HG02763 (cell line): ENCODE measurements at regions not wholly inside any gene's neighbourhood (a gene's known extent, or its start where the extent isn't known, plus 50 kb on each side); places are given as distances from the start of the nearest gene placed in this dataset.

Experiments used
- ATAC-seq: cut with Tn5 transposase; IDR thresholded peaks from one replicate; pipeline ENCODE4 v1.9.1; 2021; ENCODE audit warnings: mild to moderate bottlenecking, moderate library complexity; ENCODE audit not compliant: unreplicated experiment

DNA sequence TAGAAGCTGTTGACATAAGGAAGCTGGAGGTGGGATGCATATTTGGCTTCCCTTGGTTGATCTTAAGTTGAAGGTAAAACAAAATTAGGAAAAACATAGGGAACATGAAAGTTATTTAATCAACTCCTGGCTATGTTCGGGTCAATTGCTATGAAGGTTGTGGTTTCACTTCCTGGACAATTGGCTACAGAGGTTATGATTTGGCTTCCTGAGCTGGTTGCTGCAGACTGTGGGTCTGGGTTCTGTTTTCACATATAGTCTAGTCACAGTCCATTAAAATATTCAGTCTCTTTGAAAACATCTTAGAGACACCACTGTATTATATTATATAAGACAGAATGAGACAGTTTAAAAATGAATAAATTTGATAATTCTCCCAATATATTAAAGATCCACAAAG lies 895.2 kb upstream of the USP15 start:
- ATAC-seq, result no peak

DNA sequence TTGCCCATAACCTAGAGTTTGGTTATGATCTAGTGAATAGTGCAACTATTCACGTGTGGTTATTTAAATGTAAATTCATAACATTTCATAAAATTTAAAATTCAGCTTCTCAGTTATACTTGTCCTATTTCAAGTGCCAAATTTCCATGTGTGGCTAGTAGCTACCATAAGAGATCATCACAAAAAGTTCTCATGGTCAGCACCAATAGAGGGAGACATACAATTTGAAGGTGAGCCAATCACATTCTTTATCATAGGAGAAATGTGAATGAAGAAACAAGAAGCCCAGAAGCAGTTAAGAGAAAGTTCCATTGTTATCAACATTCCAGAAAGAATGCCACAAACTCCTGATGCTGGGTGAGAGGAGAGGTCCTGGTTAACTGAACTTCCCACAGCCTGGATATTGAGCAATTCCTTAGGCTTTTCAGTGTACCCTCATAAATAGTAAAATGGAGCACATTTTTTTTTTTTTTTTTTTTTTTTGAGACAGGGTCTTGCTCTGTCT lies 892.9 kb upstream of the USP15 start:
- no peak for ATAC-seq

- no peak for ATAC-seq
Observed at GRCh38 chr12:61369241-61369910, 890.8 kb upstream of the USP15 start.

DNA sequence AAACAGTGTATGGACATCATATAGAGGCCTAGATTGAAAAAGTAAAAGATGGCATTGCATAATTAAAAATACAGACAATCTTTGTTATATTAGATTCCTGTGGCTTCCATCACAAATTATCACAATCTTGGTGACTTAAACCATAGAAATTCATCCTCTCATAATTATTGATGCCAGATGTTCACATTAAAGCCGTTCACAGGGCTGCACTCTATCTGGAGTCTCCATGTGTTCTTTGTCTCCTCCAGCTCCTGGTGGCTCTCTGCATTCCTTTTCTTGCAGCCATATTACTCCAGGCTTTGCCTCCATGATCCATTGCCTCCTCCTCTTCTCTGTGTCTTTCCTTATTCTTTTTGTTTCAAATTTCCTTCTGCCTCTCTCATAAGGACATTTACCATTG lies 875.7 kb upstream of the USP15 start:
- no peak for ATAC-seq

GRCh38 chr12:61385771-61386170 lies 874.4 kb upstream of the USP15 start:
- no peak for ATAC-seq

DNA sequence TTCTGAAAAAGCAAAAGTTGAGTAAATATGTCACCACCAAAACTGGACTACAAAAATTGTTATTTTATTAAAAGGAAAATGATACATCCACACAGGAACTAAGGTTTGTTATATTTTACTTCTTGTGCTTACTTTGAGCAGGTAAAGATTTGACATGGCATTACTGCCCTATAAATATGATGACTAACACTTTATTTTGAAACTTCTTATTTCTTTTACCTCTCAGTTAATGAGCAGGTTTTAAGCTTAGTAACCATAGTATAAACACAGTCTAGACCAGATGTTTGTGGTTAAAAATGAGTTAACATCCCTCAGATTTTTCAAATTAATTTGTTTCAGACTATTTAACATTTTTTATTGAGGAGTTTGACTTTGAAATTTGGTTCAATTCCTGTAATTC lies 862.5 kb upstream of the USP15 start:
- ATAC-seq, result no peak

DNA sequence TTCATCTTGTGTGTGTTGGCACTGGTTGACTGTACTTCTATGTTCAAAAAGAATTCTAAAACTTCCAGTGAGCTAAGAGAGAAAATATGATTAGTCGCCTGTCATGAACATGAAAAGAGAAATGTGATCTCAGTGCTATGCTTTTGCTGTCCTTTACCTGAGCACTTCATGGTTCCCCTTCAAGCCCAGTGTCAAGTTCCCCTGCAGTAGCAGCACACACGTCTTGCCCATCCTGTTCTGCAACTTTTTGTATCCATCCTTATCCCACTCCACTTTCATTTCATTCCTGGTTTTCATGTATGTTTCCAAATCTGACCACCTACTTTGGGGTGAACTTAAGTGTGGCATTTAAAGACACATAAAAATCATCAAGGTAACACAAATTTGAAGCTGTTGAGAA lies 848.0 kb upstream of the USP15 start:
- no peak for ATAC-seq

DNA sequence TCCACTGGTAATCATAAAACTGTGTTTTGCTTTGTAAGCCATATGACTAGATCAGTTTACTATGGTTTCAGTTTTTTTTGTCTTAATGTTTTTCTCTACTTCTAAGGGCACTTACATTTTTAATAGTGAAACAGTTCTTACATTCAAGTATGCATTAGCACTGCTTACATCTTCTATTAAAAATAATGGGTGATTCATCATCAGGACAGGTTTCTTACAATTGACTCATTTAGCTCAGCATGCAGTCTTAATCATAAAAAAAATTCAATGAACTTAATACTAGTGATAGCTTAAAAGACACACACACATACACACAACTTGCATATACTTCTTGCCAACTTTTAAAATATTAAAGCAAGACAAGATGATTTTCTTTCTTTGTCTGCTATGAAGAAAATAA lies 845.7 kb upstream of the USP15 start:
- no peak for ATAC-seq

- ATAC-seq, result no peak
Observed at GRCh38 chr12:61422786-61423185, 837.4 kb upstream of the USP15 start.

DNA sequence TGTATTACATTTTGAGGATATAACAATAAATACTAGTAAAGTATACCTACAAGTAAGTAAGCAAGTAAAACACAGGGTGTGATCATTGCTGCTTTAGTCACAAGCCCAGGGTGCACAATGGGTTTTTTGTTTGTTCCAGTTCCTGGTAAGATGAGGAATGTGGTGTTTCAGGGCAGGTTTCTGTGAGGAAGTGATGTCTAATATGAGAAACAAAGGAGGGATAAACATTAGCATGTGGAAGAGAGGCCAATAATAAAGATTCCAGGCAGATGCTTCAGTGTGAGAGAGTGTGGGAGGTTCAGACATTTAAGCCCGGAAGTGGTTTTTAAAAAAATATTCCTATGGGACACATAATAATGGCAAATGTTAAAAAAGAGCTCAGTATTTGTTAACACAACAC lies 808.1 kb upstream of the USP15 start:
- ATAC-seq, result no peak

GRCh38 chr12:61487728-61488127 lies 772.5 kb upstream of the USP15 start:
- ATAC-seq, result no peak

DNA sequence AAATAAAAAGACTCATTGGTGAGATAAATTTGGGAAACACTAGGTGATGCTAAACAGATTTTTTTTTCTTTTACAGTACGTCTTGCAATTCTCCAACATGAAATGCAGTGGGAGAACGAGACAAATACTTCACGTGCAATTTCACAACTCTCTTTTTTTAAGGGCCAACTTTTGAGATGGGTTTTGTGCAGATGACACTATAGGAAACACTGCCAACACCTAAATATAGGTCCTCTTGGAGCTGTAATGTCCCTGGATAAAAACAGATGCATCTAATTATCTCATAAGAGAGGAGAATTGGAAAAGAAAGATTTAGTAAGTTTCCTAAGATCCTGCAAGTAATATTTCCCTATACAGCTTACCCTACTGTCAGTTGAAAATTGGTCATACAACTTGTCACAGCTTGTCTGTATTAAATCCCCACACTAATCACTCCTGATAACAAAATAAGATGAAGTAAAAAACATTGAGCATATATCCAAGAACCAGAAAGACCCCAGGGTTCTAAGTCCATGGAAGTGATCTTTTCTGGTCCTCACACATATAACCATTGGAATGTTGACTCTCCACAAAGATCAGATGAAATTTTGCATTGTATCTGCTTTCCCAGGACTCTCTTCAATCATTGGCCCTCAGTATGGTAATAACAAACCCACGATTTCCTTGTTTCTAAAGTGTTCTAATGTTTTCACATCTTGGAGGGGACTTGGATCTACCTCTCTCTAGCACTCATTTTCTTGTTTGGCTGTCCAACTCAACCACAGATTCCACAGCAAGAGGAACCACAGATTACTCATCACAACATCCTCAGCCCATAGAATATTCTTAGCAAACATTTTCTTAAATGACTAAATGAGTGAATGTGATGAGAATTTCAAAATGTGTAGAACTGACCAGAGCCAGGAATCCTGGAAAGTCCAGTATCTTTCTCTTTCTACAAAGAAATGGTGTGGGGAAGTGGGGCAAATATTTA lies 769.4 kb upstream of the USP15 start:
- ATAC-seq, result no peak

- no peak for ATAC-seq
Observed at GRCh38 chr12:61502179-61502578, 758.0 kb upstream of the USP15 start.

DNA sequence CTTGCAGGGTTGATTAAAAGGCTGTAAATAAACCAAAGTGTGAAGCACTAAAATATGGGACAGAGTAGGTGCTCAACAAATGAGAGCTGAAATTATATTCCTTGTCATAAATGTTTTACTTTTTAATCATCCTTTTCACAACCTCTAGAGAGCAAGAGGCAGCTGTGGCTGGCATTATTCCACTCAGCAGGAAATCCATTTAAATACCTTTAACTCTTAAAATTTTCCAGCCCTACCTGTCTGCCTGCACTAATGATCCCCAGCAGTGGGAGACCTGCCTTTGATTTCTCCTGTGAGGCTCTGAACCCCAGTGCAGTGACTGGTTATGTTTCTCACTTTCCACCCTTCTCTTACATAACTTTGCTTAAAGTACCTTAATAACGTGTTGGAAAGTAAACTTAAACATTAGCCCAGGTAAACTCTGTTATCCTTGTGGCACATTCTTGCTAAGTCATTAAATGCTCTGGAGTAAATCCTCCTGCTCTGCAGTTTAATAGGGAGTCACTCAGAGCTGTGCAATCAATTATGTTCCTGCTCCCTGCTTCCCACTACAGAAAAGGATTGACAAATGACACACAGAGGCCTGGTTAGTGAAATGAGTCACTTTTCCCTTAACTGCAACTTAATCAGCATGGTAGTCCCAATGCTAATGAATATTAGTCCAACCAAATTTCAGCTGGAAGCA lies 755.7 kb upstream of the USP15 start:
- no peak for ATAC-seq

DNA sequence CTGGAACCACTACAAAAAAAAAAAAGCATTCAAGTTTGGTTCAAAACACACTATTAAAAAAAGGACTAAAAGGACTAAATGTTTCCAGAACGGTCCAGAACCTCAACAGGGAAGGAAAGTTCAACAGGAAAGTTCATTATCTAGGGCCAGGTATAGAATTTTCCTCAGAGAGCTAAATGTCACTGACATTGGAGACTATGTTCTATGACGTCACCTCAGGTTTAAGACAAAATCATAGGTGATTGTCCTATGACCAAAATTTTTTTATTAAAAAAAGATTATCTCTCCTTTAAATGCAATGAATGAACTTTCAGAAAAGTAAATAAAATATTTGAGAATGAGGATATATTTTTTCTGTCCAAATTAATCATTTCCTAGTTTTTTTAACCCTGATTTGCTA lies 746.7 kb upstream of the USP15 start:
- ATAC-seq, result no peak

DNA sequence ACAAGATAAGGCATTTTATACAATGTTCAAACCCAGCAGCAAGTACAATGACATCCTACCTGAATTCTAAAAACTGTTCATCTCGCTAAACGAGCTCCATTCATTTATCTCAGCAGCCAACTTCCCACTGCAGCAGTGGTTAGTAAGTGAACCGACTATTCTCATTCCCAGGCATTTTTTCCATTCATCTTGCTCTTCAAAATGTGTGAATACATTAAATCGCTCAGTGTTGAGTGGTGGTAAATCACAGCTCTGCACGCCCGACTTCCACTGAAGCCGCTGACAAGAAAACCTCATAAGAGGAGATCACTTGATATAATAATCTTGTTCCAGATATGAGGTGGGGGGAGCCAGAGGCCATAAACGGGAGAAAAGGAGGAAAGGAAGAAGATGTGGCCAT lies 746.2 kb upstream of the USP15 start:
- no peak for ATAC-seq

GRCh38 chr12:61521258-61521657 lies 738.9 kb upstream of the USP15 start:
- no peak for ATAC-seq

DNA sequence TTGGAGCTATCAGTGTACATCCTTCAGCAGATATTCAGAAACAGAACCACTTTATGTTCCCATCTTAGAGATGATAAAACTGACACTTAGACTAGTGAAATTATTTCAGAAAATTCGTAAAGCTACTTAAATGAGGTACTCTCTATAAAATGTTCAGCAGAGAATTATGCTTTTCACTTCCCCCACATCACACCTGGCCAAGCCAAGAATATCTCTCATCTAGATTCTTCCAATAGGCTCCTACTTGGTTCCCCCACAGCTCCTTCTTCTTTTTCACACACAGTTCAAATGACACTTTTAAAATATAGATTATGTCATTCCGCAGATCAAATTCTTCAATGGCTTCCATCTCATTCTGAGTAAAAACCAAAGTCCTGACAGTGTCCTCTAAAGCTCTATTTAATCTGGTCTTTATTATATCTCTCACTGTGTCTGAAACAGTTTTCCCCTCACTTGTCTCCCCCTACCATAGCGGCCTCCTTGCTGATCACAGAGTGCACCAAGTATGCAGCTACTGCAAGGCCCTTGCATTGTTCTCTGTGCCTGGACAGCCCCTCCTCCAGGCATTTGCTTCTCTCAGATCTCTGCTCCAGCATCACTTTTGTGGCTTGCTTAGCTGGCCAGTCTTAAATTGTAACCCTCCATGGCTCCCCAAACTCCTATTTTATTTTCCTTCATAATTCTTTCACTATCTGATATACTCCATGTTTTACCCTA lies 736.8 kb upstream of the USP15 start:
- ATAC-seq, result no peak

DNA sequence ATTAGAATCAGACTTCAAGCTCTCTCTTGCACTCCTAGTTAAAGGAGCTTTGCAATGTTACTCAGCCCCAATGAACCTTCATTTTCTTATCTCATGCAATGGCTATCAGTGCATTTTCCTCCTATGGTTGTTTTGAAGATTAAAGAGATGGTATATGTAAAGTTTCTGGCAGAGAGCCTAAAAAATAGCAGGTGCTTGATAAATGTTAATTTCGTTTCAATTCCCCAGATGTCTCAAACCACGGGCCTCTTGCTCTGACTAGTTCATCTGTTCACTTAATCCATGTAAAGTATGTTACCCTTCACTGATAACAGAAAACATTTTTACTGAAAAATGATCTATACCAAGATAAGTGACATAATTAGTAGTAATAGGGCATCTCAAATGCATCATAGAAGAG lies 735.4 kb upstream of the USP15 start:
- ATAC-seq, result no peak

DNA sequence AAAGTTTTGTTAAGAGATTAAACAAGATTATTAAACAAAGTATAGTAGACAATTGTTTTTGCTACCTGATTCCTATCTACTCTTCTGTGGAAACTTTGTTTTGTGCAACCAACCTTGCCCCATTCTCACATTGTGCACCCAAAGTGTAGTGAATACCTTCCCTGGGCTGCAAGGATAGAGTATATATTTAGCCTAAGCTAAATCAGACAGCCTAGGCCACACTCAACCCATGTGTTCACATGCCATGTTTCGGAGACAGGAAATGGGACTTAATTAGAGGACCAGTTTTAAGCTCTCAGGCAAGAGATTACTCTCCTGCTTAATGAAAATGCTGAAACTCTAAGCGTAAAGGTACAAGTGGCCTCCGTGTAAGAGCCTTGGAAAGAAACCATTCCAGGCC lies 734.9 kb upstream of the USP15 start:
- ATAC-seq, result no peak

DNA sequence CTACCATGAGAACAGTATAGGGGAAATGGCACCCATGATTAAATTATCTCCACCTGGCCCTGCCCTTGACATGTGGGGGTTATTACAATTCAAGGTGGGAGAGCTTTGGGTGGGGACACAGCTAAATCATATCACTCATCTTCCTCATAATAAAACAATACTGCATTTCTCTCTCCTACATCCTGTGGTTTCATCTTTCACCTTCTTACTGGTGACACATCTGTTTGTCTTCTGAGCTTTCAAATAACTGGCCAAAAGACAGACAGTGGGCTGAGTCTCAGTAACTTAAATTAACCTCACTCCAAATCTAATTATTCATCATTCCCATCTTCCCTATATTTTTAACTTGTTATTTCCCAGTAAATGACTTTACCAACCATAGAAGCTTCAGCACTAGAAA lies 729.7 kb upstream of the USP15 start:
- ATAC-seq, result no peak
